ENCODE measurements at regions not wholly inside any gene's neighbourhood (a gene's known extent, or its start where the extent isn't known, plus 50 kb on each side); places are given as distances from the start of the nearest gene placed in this dataset.

GRCh38 chr19:28281676-28282075, 931.3 kb downstream of the UQCRFS1 start:
- TF ChIP-seq EHMT2 (IDR thresholded peaks at IDR 0.05; ENCODE audit: low read depth) (no peak), MAX (IDR thresholded peaks at IDR 0.05) (no peak), CTCF (IDR thresholded peaks at IDR 0.05) (no peak), EP300 (IDR thresholded peaks at IDR 0.05) (no peak), KDM5A (IDR thresholded peaks at IDR 0.05) (no peak), RFX5 (IDR thresholded peaks at IDR 0.05) (no peak), POLR2A (IDR thresholded peaks at IDR 0.05; ENCODE audit: low read length) (no peak), ESRRA (IDR thresholded peaks at IDR 0.05; ENCODE audit: borderline replicate concordance, low read length) (no peak), HOXA7 (CRISPR knock-in tag; IDR thresholded peaks at IDR 0.05) (no peak), RNF2 (IDR thresholded peaks at IDR 0.05; ENCODE audit: borderline replicate concordance, low read depth) (no peak), ZSCAN20 (CRISPR knock-in tag; IDR thresholded peaks at IDR 0.05) (no peak), POLR2AphosphoS2 (conservative IDR thresholded peaks at IDR 0.05; ENCODE audit: low read length) (no peak)
- TF ChIP-seq, protein P1, sequence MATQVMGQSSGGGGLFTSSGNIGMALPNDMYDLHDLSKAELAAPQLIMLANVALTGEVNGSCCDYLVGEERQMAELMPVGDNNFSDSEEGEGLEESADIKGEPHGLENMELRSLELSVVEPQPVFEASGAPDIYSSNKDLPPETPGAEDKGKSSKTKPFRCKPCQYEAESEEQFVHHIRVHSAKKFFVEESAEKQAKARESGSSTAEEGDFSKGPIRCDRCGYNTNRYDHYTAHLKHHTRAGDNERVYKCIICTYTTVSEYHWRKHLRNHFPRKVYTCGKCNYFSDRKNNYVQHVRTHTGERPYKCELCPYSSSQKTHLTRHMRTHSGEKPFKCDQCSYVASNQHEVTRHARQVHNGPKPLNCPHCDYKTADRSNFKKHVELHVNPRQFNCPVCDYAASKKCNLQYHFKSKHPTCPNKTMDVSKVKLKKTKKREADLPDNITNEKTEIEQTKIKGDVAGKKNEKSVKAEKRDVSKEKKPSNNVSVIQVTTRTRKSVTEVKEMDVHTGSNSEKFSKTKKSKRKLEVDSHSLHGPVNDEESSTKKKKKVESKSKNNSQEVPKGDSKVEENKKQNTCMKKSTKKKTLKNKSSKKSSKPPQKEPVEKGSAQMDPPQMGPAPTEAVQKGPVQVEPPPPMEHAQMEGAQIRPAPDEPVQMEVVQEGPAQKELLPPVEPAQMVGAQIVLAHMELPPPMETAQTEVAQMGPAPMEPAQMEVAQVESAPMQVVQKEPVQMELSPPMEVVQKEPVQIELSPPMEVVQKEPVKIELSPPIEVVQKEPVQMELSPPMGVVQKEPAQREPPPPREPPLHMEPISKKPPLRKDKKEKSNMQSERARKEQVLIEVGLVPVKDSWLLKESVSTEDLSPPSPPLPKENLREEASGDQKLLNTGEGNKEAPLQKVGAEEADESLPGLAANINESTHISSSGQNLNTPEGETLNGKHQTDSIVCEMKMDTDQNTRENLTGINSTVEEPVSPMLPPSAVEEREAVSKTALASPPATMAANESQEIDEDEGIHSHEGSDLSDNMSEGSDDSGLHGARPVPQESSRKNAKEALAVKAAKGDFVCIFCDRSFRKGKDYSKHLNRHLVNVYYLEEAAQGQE (IDR thresholded peaks at IDR 0.05): no peak

All from A549 (cell line).